Lower lobe of right lung (tissue), 2 donors: ENCODE measurements at regions not wholly inside any gene's neighbourhood (a gene's known extent, or its start where the extent isn't known, plus 50 kb on each side); places are given as distances from the start of the nearest gene placed in this dataset.

Experiments
- ATAC-seq, 2 donors: fragments of 200-7000 bp; cut with Tn5 transposase; one replicate each; pipeline ENCODE4 v1.9.1; 2020 to 2022; ENCODE audit warnings: mild to moderate bottlenecking in 2 of 2, moderate library complexity in 2 of 2
- DNase-seq: peaks from one replicate; pipeline ENCODE4 v3.0.0-alpha.2; 2020
- H3K27ac ChIP-seq: fragments of 200-600 bp; one replicate; pipeline ENCODE4 v1.8.0; 2022
- H3K27me3 ChIP-seq: fragments of 200-600 bp; one replicate; pipeline ENCODE4 v1.8.0; 2022; ENCODE audit warnings: low read depth
- H3K36me3 ChIP-seq: fragments of 200-600 bp; one replicate; pipeline ENCODE4 v1.8.0; 2022; ENCODE audit warnings: mild to moderate bottlenecking
- H3K4me1 ChIP-seq: fragments of 200-600 bp; one replicate; pipeline ENCODE4 v1.8.0; 2022
- H3K4me3 ChIP-seq: fragments of 200-600 bp; one replicate; pipeline ENCODE4 v1.8.0; 2022; ENCODE audit warnings: mild to moderate bottlenecking
- H3K9me3 ChIP-seq: fragments of 200-600 bp; one replicate; pipeline ENCODE4 v1.8.0; 2022
- CTCF ChIP-seq: fragments of 200-600 bp; IDR thresholded peaks from one replicate; pipeline ENCODE4 v1.8.0; 2022; ENCODE audit warnings: antibody characterized with exemption, mild to moderate bottlenecking
- intact Hi-C: fragments of 100-400 bp; cut with DNase I; formaldehyde crosslinking; loops from one replicate; pipeline ENCODE4 v1.11.0; 2022
- donor health status: DM: no; HTN: yes; CAD: no; lungs with severe emphysema.

- no peaks in the 10 kb centered on the region for H3K4me1 ChIP-seq
- no peak overlapping the region for H3K27ac ChIP-seq
- H3K36me3 ChIP-seq: no peaks in the 10 kb centered on the region
- H3K27me3 ChIP-seq: peaks cover 2% of the 10 kb centered on the region
- intact Hi-C loops: no loop called here
- DNase-seq: no peak
- H3K4me3 ChIP-seq: no peak overlapping the region
- ATAC-seq: no peak
- H3K9me3 ChIP-seq: no peaks in the 10 kb centered on the region
- TF ChIP-seq CTCF: no peak
Observed at GRCh38 chr10:1858048-1858447, 120.7 kb upstream of the ADARB2 start.

GRCh38 chr10:1855911-1856310 is 118.6 kb upstream of the ADARB2 start:
- Histone ChIP-seq H3K27ac (no peak overlapping the region), H3K4me3 (no peak overlapping the region), H3K4me1 (no peaks in the 10 kb centered on the region), H3K27me3 (peaks cover 2% of the 10 kb centered on the region), H3K9me3 (no peaks in the 10 kb centered on the region), H3K36me3 (no peaks in the 10 kb centered on the region)
- no peak for TF ChIP-seq CTCF
- intact Hi-C loops: no loop called here
- ATAC-seq (no peak), DNase-seq (no peak)

- ATAC-seq: no peak
- no peak for TF ChIP-seq CTCF
Observed at GRCh38 chr10:1854271-1854670, 116.9 kb upstream of the ADARB2 start.

GRCh38 chr10:1853801-1854200 is 116.5 kb upstream of the ADARB2 start:
- Histone ChIP-seq H3K9me3 (peaks cover 6% of the 10 kb centered on the region), H3K4me3 (no peak overlapping the region), H3K4me1 (no peaks in the 10 kb centered on the region), H3K36me3 (no peaks in the 10 kb centered on the region), H3K27ac (no peak overlapping the region), H3K27me3 (no peaks in the 10 kb centered on the region)
- no peak for ATAC-seq
- no peak for TF ChIP-seq CTCF
- no peak for DNase-seq
- intact Hi-C loops: no loop called here

More at GRCh38 chr10:1854271-1854670, 116.9 kb upstream of the ADARB2 start:
- H3K27me3 ChIP-seq: no peaks in the 10 kb centered on the region
- no peak overlapping the region for H3K27ac ChIP-seq
- no peaks in the 10 kb centered on the region for H3K4me1 ChIP-seq
- no peaks in the 10 kb centered on the region for H3K36me3 ChIP-seq
- DNase-seq: no peak
- intact Hi-C loops: no loop called here
- no peak overlapping the region for H3K4me3 ChIP-seq
- peaks cover 6% of the 10 kb centered on the region for H3K9me3 ChIP-seq

GRCh38 chr10:1852841-1853240 is 115.5 kb upstream of the ADARB2 start:
- no peak for ATAC-seq
- peaks cover 6% of the 10 kb centered on the region for H3K9me3 ChIP-seq
- H3K4me1 ChIP-seq: no peaks in the 10 kb centered on the region
- H3K4me3 ChIP-seq: no peak overlapping the region
- intact Hi-C loops: no loop called here
- no peak for TF ChIP-seq CTCF
- no peak overlapping the region for H3K27ac ChIP-seq
- no peaks in the 10 kb centered on the region for H3K36me3 ChIP-seq
- no peaks in the 10 kb centered on the region for H3K27me3 ChIP-seq
- no peak for DNase-seq

- peaks cover 6% of the 10 kb centered on the region for H3K9me3 ChIP-seq
- no peaks in the 10 kb centered on the region for H3K27me3 ChIP-seq
- no peak for ATAC-seq
- DNase-seq: no peak
- no peak overlapping the region for H3K27ac ChIP-seq
- no peaks in the 10 kb centered on the region for H3K36me3 ChIP-seq
- intact Hi-C loops: no loop called here
- TF ChIP-seq CTCF: no peak
- H3K4me3 ChIP-seq: no peak overlapping the region
- no peaks in the 10 kb centered on the region for H3K4me1 ChIP-seq
Observed at GRCh38 chr10:1851762-1852161, 114.4 kb upstream of the ADARB2 start.
